IMR-90 (cell line): ENCODE measurements at regions not wholly inside any gene's neighbourhood (a gene's known extent, or its start where the extent isn't known, plus 50 kb on each side); places are given as distances from the start of the nearest gene placed in this dataset.

Experiments used
- ATAC-seq: fragments of 200-7000 bp; cut with Tn5 transposase; 2 replicates; pipeline ENCODE4 v1.9.1; 2020; ENCODE audit warnings: low read depth, mild to moderate bottlenecking, moderate library complexity
- BruUV-seq: library from RNA; stranded (reverse); fragments of 400-500 nt; replicated peaks from 2 replicates; lab custom pipeline; 2021; lab: Mats Ljungman, UMichigan
- CTCF ChIA-PET: fragments of 300-600 bp; formaldehyde crosslinking; extraction: SDS; loops from one replicate; lab custom pipeline; 2021; ENCODE audit warnings: antibody characterized with exemption; lab: Yijun Ruan, JAX
- POLR2A ChIA-PET: fragments of 300-600 bp; sonication (Branson Sonifier 250); formaldehyde crosslinking; loops from one replicate; lab custom pipeline; 2022; ENCODE audit warnings: antibody characterized with exemption; ENCODE audit not compliant: unreplicated experiment; lab: Charles Lee
- DNase-seq: peaks from one replicate; pipeline ENCODE4 v3.0.0; 2013
- H2AFZ ChIP-seq: replicated peaks from 2 replicates; pipeline ENCODE3; 2013; ENCODE audit warnings: low read length, mild to moderate bottlenecking; ENCODE audit not compliant: poor library complexity
- H2AK5ac ChIP-seq: 2 replicates; pipeline ENCODE4 v1.6.1; 2013; ENCODE audit warnings: low read depth, low read length, inconsistent platforms
- H2AK9ac ChIP-seq: replicated peaks from 2 replicates; pipeline ENCODE3; 2013; ENCODE audit warnings: mild to moderate bottlenecking, low read depth, low read length, moderate library complexity; ENCODE audit not compliant: poor library complexity
- H2BK120ac ChIP-seq: 2 replicates; pipeline ENCODE4 v1.6.1; 2013; ENCODE audit warnings: low read depth, low read length, inconsistent platforms
- H2BK15ac ChIP-seq: 3 replicates; pipeline ENCODE4 v1.6.1; 2013; ENCODE audit warnings: low read depth, low read length, inconsistent platforms
- H2BK20ac ChIP-seq: 2 replicates; pipeline ENCODE4 v1.6.1; 2013; ENCODE audit warnings: low read depth, mild to moderate bottlenecking, inconsistent platforms, low read length, moderate library complexity
- H2BK5ac ChIP-seq: 2 replicates; pipeline ENCODE4 v1.6.1; 2013; ENCODE audit warnings: mild to moderate bottlenecking, low read depth, low read length, inconsistent platforms; ENCODE audit not compliant: poor library complexity, severe bottlenecking
- H3K14ac ChIP-seq: replicated peaks from 2 replicates; pipeline ENCODE4 v1.6.1; 2013; ENCODE audit warnings: low read depth, low read length, inconsistent platforms
- H3K18ac ChIP-seq: 2 replicates; pipeline ENCODE4 v1.6.1; 2013; ENCODE audit warnings: low read depth, low read length, control low read depth
- H3K23ac ChIP-seq: 2 replicates; pipeline ENCODE4 v1.6.1; 2013; ENCODE audit warnings: low read depth, low read length, inconsistent platforms
- H3K27ac ChIP-seq: 2 replicates; pipeline ENCODE4 v1.5.1; 2013; ENCODE audit warnings: mild to moderate bottlenecking, control low read depth, low read length; ENCODE audit not compliant: insufficient read depth
- H3K27me3 ChIP-seq: 2 replicates; pipeline ENCODE4 v1.6.1; 2013; ENCODE audit warnings: low read length; ENCODE audit not compliant: control insufficient read depth, insufficient read depth
- H3K36me3 ChIP-seq: 2 replicates; pipeline ENCODE4 v1.6.1; 2013; ENCODE audit warnings: low read length, mixed read lengths; ENCODE audit not compliant: control insufficient read depth, insufficient read depth
- H3K4ac ChIP-seq: 2 replicates; pipeline ENCODE4 v1.6.1; 2013; ENCODE audit warnings: low read depth, low read length, inconsistent platforms
- H3K4me1 ChIP-seq: 2 replicates; pipeline ENCODE4 v1.6.1; 2013; ENCODE audit warnings: low read length, mixed read lengths; ENCODE audit not compliant: control insufficient read depth, insufficient read depth
- H3K4me2 ChIP-seq: 2 replicates; pipeline ENCODE4 v1.6.1; 2013; ENCODE audit warnings: low read depth, mild to moderate bottlenecking, control low read depth, low read length, moderate library complexity
- H3K4me3 ChIP-seq: 2 replicates; pipeline ENCODE4 v1.5.1; 2013; ENCODE audit warnings: low read depth, mild to moderate bottlenecking, control low read depth, low read length, moderate library complexity; ENCODE audit not compliant: insufficient read depth
- H3K56ac ChIP-seq: 2 replicates; pipeline ENCODE4 v1.6.1; 2013; ENCODE audit warnings: low read length, inconsistent platforms; ENCODE audit not compliant: insufficient read depth; ENCODE audit errors: extremely low read depth
- H3K79me1 ChIP-seq, 2 experiments: 2 replicates each; pipeline ENCODE4 v1.6.1; 2013; ENCODE audit warnings: low read length in 2 of 2, inconsistent platforms in 1 of 2, low read depth in 1 of 2
- H3K9ac ChIP-seq: 2 replicates; pipeline ENCODE4 v1.6.1; 2013; ENCODE audit warnings: low read depth, low read length, control low read depth
- H3K9me1 ChIP-seq: 2 replicates; pipeline ENCODE4 v1.6.1; 2013; ENCODE audit warnings: low read length, inconsistent platforms; ENCODE audit not compliant: insufficient read depth
- H3K9me3 ChIP-seq: 2 replicates; pipeline ENCODE4 v1.6.1; 2013; ENCODE audit warnings: low read length; ENCODE audit not compliant: control insufficient read depth, insufficient read depth
- H4K20me1 ChIP-seq: 2 replicates; pipeline ENCODE4 v1.6.1; 2013; ENCODE audit warnings: low read length, inconsistent platforms; ENCODE audit not compliant: insufficient read depth
- H4K5ac ChIP-seq: 2 replicates; pipeline ENCODE4 v1.6.1; 2013; ENCODE audit warnings: mild to moderate bottlenecking, low read depth, low read length, control low read depth
- H4K8ac ChIP-seq, 2 experiments: 2 replicates each; pipeline ENCODE4 v1.6.1; 2013; ENCODE audit warnings: low read depth in 2 of 2, low read length in 2 of 2, control low read depth in 1 of 2, inconsistent platforms in 1 of 2
- H4K91ac ChIP-seq: 2 replicates; pipeline ENCODE4 v1.6.1; 2013; ENCODE audit warnings: low read depth, low read length, inconsistent platforms; ENCODE audit not compliant: insufficient read depth
- BHLHE40 ChIP-seq: fragments of 150-350 bp; IDR thresholded peaks from 2 replicates; pipeline ENCODE4 v1.6.1; 2016; ENCODE audit warnings: mild to moderate bottlenecking, low read depth, low read length
- CEBPB ChIP-seq: IDR thresholded peaks from 2 replicates; pipeline ENCODE4 v1.6.1; 2012; ENCODE audit warnings: low read depth, low read length, improper control_type of control experiment
- CHD1 ChIP-seq: IDR thresholded peaks from 2 replicates; pipeline ENCODE4 v1.6.1; 2012; ENCODE audit warnings: low read depth, low read length, improper control_type of control experiment
- ELK1 ChIP-seq: fragments of 150-350 bp; IDR thresholded peaks from 2 replicates; pipeline ENCODE4 v1.6.1; 2016; ENCODE audit warnings: low read depth, mild to moderate bottlenecking, low read length, moderate library complexity, borderline replicate concordance
- FOS ChIP-seq: fragments of 150-350 bp; IDR thresholded peaks from 2 replicates; pipeline ENCODE4 v1.6.1; 2016; ENCODE audit warnings: low read depth, low read length
- MAFK ChIP-seq: IDR thresholded peaks from 2 replicates; pipeline ENCODE4 v1.6.1; 2012; ENCODE audit warnings: low read depth, low read length, improper control_type of control experiment
- MAZ ChIP-seq: IDR thresholded peaks from 2 replicates; pipeline ENCODE4 v1.6.1; 2012; ENCODE audit warnings: low read depth, mild to moderate bottlenecking, low read length, improper control_type of control experiment, moderate library complexity, borderline replicate concordance
- MXI1 ChIP-seq: IDR thresholded peaks from 2 replicates; pipeline ENCODE4 v1.6.1; 2012; ENCODE audit warnings: low read depth, mild to moderate bottlenecking, low read length, moderate library complexity, borderline replicate concordance
- NFE2L2 ChIP-seq: fragments of 150-350 bp; IDR thresholded peaks from 2 replicates; pipeline ENCODE4 v1.6.1; 2016; ENCODE audit warnings: low read depth, mild to moderate bottlenecking, low read length
- POLR2A ChIP-seq: IDR thresholded peaks from 2 replicates; pipeline ENCODE4 v1.6.1; 2012; ENCODE audit warnings: mild to moderate bottlenecking, low read depth, low read length
- RAD21 ChIP-seq: IDR thresholded peaks from 2 replicates; pipeline ENCODE4 v1.6.1; 2012; ENCODE audit warnings: low read length, improper control_type of control experiment
- RCOR1 ChIP-seq: IDR thresholded peaks from 2 replicates; pipeline ENCODE4 v1.6.1; 2012; ENCODE audit warnings: mild to moderate bottlenecking, low read length, improper control_type of control experiment; ENCODE audit not compliant: insufficient replicate concordance
- RFX5 ChIP-seq: IDR thresholded peaks from 2 replicates; pipeline ENCODE4 v1.8.0; 2012; ENCODE audit warnings: low read depth, mild to moderate bottlenecking, low read length, moderate library complexity
- SMC3 ChIP-seq: fragments of 150-350 bp; IDR thresholded peaks from 2 replicates; pipeline ENCODE4 v1.6.1; 2016; ENCODE audit warnings: low read depth, mild to moderate bottlenecking, antibody characterized with exemption, low read length, moderate library complexity
- USF2 ChIP-seq: fragments of 150-350 bp; IDR thresholded peaks from 2 replicates; pipeline ENCODE4 v1.6.1; 2017; ENCODE audit warnings: mild to moderate bottlenecking, antibody characterized with exemption, low read length, low read depth
- WGBS, 2 experiments: methylation state at CpG; one replicate each; pipeline versions ENCODE4 v1.1.5 to v1.1.7; 2013; ENCODE audit warnings: missing lambda C conversion rate in 2 of 2; ENCODE audit not compliant: insufficient read length in 1 of 2; ENCODE audit errors: extremely low coverage in 2 of 2; 5-methylcytosine and 5-hydroxymethylcytosine counted together
- dilution Hi-C: fragments of 300-500 bp; cut with HindIII; formaldehyde crosslinking; loops from one replicate; pipeline ENCODE4 v1.14.3; 2018; ENCODE audit warnings: low sequenced_read_pairs; ENCODE audit not compliant: unreplicated experiment
- in situ Hi-C: fragments of 300-500 bp; cut with MboI; formaldehyde crosslinking; loops from 3 replicates; pipeline ENCODE4 v1.14.3; 2019; ENCODE audit warnings: low sequenced_read_pairs, inconsistent platforms, mixed read lengths
- intact Hi-C: fragments of 100-400 bp; cut with micrococcal nuclease; formaldehyde crosslinking; loops from 2 replicates; pipeline ENCODE4 v1.10.0; 2022
- TF ChIP-seq, protein P1 (sequence below): conservative IDR thresholded peaks from 2 replicates; pipeline ENCODE4 v1.5.1; 2012; ENCODE audit warnings: mild to moderate bottlenecking, low read depth, low read length, improper control_type of control experiment

DNA sequence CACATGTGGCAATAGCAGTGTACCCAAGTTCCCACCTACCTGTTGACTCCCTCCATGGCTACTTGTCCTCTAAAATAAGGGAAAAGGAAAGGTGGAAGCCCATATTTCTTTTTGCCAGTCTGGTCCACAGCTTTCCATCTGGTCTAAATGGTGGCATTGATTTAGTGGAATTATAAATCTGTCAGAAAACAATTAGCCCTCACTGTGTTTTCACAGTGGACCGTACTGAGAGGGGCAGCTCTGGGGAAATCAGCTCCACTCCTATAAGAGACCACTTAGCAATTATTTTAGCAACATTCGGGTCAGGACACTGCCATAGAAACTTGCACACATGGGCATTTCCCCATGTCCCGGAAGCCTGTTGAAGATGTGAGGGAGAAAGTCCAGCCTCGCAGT, 653.4 kb upstream of the MARCKS start:
- H3K36me3 ChIP-seq, result no peaks in the 10 kb centered on the region

More for the DNA sequence above, 653.4 kb upstream of the MARCKS start:
- peaks cover 4% of the 10 kb centered on the region for H3K4me1 ChIP-seq
- H3K27ac ChIP-seq, result no peak overlapping the region
- no peak overlapping the region for H2AK5ac ChIP-seq
- ChIA-PET POLR2A (no interaction called here), CTCF (no interaction called here)
- H2BK5ac ChIP-seq, result no peak overlapping the region
- no peak overlapping the region for H3K4ac ChIP-seq
- H4K91ac ChIP-seq, result no peak overlapping the region
- DNase-seq (no peak), ATAC-seq (no peak)
- intact Hi-C loops, result no loop called here
- no peak overlapping the region for H3K9ac ChIP-seq
- no peak overlapping the region for H4K8ac ChIP-seq
- no peaks in the 10 kb centered on the region for H3K9me1 ChIP-seq
- H3K4me3 ChIP-seq, result no peak overlapping the region
- no peaks in the 10 kb centered on the region for H3K9me3 ChIP-seq
- H3K18ac ChIP-seq, result no peak overlapping the region
- no peak overlapping the region for H3K56ac ChIP-seq
- H4K5ac ChIP-seq, result no peak overlapping the region
- no peak overlapping the region for H2BK15ac ChIP-seq
- H3K4me2 ChIP-seq, result no peak overlapping the region
- no peak for TF ChIP-seq CHD1
- no peak for TF ChIP-seq RCOR1
- TF ChIP-seq MAFK, result no peak
- no peak for TF ChIP-seq FOS
- TF ChIP-seq RFX5, result no peak
- no peak for TF ChIP-seq USF2
- no peak for TF ChIP-seq MXI1
- no peak for TF ChIP-seq NFE2L2
- TF ChIP-seq BHLHE40, result no peak
- TF ChIP-seq RAD21, result no peak
- no peak for TF ChIP-seq MAZ
- TF ChIP-seq SMC3, result no peak
- TF ChIP-seq, protein P1, sequence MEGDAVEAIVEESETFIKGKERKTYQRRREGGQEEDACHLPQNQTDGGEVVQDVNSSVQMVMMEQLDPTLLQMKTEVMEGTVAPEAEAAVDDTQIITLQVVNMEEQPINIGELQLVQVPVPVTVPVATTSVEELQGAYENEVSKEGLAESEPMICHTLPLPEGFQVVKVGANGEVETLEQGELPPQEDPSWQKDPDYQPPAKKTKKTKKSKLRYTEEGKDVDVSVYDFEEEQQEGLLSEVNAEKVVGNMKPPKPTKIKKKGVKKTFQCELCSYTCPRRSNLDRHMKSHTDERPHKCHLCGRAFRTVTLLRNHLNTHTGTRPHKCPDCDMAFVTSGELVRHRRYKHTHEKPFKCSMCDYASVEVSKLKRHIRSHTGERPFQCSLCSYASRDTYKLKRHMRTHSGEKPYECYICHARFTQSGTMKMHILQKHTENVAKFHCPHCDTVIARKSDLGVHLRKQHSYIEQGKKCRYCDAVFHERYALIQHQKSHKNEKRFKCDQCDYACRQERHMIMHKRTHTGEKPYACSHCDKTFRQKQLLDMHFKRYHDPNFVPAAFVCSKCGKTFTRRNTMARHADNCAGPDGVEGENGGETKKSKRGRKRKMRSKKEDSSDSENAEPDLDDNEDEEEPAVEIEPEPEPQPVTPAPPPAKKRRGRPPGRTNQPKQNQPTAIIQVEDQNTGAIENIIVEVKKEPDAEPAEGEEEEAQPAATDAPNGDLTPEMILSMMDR, result no peak
- TF ChIP-seq ELK1, result no peak
- TF ChIP-seq POLR2A, result no peak
- no peak for TF ChIP-seq CEBPB
- H2BK20ac ChIP-seq, result no peak overlapping the region
- BruUV-seq, result no TSS peak
- no peak overlapping the region for H2AFZ ChIP-seq
- no peaks in the 10 kb centered on the region for H3K79me1 ChIP-seq
- no peak overlapping the region for H3K14ac ChIP-seq
- in situ Hi-C loops, result no loop called here
- H3K27me3 ChIP-seq, result no peaks in the 10 kb centered on the region
- no peak overlapping the region for H2AK9ac ChIP-seq
- H3K23ac ChIP-seq, result no peak overlapping the region
- dilution Hi-C loops, result no loop called here
- H4K20me1 ChIP-seq, result no peaks in the 10 kb centered on the region
- no CpG with 5 or more reads among the region's 4 CpGs for WGBS, 2 experiments
- H2BK120ac ChIP-seq, result no peak overlapping the region
